ENCODE measurements at regions not wholly inside any gene's neighbourhood (a gene's known extent, or its start where the extent isn't known, plus 50 kb on each side); places are given as distances from the start of the nearest gene placed in this dataset.
"Not testable (repeated sequence)": the region's sequence is repeated elsewhere in the genome, so short reads cannot be mapped to it uniquely, and the experiment has no call there.

GRCh38 chr2:153532140-153532539 is 53.6 kb upstream of the RPRM start:
- TF ChIP-seq CTCF (IDR thresholded peaks at IDR 0.05; ENCODE audit: borderline replicate concordance, insufficient read depth, low read depth, low read length), result no peak
- no peak overlapping the region for H3K4me3 ChIP-seq (ENCODE audit: low read depth, low read length)

GRCh38 chr2:153533803-153534202 is 55.2 kb upstream of the RPRM start:
- not testable (repeated sequence) for H3K4me3 ChIP-seq (ENCODE audit: low read depth, low read length)

- not testable (repeated sequence) for H3K4me3 ChIP-seq (ENCODE audit: low read depth, low read length)
Observed at GRCh38 chr2:153534590-153534989, 56.0 kb upstream of the RPRM start.

GRCh38 chr2:153536115-153536514 is 57.6 kb upstream of the RPRM start:
- TF ChIP-seq CTCF (IDR thresholded peaks at IDR 0.05; ENCODE audit: borderline replicate concordance, insufficient read depth, low read depth, low read length), result no peak
- no peak overlapping the region for H3K4me3 ChIP-seq (ENCODE audit: low read depth, low read length)

- H3K4me3 ChIP-seq (ENCODE audit: low read depth, low read length), result not testable (repeated sequence)
Observed at GRCh38 chr2:153538102-153538501, 59.5 kb upstream of the RPRM start.

GRCh38 chr2:153543635-153544071 is 65.1 kb upstream of the RPRM start:
- no peak overlapping the region for H3K4me3 ChIP-seq (ENCODE audit: low read depth, low read length)
- no peak for TF ChIP-seq CTCF (IDR thresholded peaks at IDR 0.05; ENCODE audit: borderline replicate concordance, insufficient read depth, low read depth, low read length)

- no peak overlapping the region for H3K4me3 ChIP-seq (ENCODE audit: low read depth, low read length)
- no peak for TF ChIP-seq CTCF (IDR thresholded peaks at IDR 0.05; ENCODE audit: borderline replicate concordance, insufficient read depth, low read depth, low read length)
Observed at GRCh38 chr2:153546358-153546757, 67.8 kb upstream of the RPRM start.

- TF ChIP-seq CTCF (IDR thresholded peaks at IDR 0.05; ENCODE audit: borderline replicate concordance, insufficient read depth, low read depth, low read length), result no peak
- no peak overlapping the region for H3K4me3 ChIP-seq (ENCODE audit: low read depth, low read length)
Observed at GRCh38 chr2:153548536-153548935, 70.0 kb upstream of the RPRM start.

- TF ChIP-seq CTCF (IDR thresholded peaks at IDR 0.05; ENCODE audit: borderline replicate concordance, insufficient read depth, low read depth, low read length), result no peak
- no peak overlapping the region for H3K4me3 ChIP-seq (ENCODE audit: low read depth, low read length)
Observed at GRCh38 chr2:153551698-153552097, 73.1 kb upstream of the RPRM start.

Data from GM12875 (cell line).